OCI-LY1 (cell line): ENCODE measurements at regions not wholly inside any gene's neighbourhood (a gene's known extent, or its start where the extent isn't known, plus 50 kb on each side); places are given as distances from the start of the nearest gene placed in this dataset.

Source experiments
- H2AFZ ChIP-seq: fragments of 200-600 bp; sonication (generic), shearing (Covaris generic); 2 replicates; pipeline ENCODE4 v1.6.0; 2014; ENCODE audit warnings: antibody characterized with exemption, mild to moderate bottlenecking, low read length
- H3F3A ChIP-seq: fragments of 200-600 bp; sonication (generic), shearing (Covaris generic); 2 replicates; pipeline ENCODE4 v1.6.0; 2014; ENCODE audit warnings: mild to moderate bottlenecking, antibody characterized with exemption, low read length, moderate library complexity; ENCODE audit not compliant: insufficient read depth
- H3K27ac ChIP-seq: fragments of 200-600 bp; sonication (generic); 2 replicates; pipeline ENCODE4 v1.5.1; 2014; ENCODE audit warnings: low read length, mixed run types, mild to moderate bottlenecking, low read depth; ENCODE audit not compliant: poor library complexity, severe bottlenecking
- H3K27me3 ChIP-seq: fragments of 200-600 bp; sonication (generic); 2 replicates; pipeline ENCODE4 v1.6.0; 2014; ENCODE audit warnings: antibody characterized with exemption, mild to moderate bottlenecking, low read length, moderate library complexity; ENCODE audit not compliant: insufficient read depth
- H3K36me3 ChIP-seq: fragments of 200-600 bp; sonication (generic); 2 replicates; pipeline ENCODE4 v1.6.1; 2014; ENCODE audit warnings: mild to moderate bottlenecking, antibody characterized with exemption, low read length, moderate library complexity, mixed read lengths; ENCODE audit not compliant: insufficient read depth
- H3K4me1 ChIP-seq: fragments of 200-600 bp; sonication (generic); 2 replicates; pipeline ENCODE4 v1.5.1; 2014; ENCODE audit warnings: mild to moderate bottlenecking, low read length, moderate library complexity; ENCODE audit not compliant: insufficient read depth, severe bottlenecking
- H3K4me2 ChIP-seq: fragments of 200-600 bp; sonication (generic), shearing (Covaris generic); 2 replicates; pipeline ENCODE4 v1.6.1; 2014; ENCODE audit warnings: low read length
- H3K4me3 ChIP-seq: fragments of 200-600 bp; sonication (generic); 2 replicates; pipeline ENCODE4 v1.5.1; 2014; ENCODE audit warnings: low read length, low read depth, mild to moderate bottlenecking, mixed read lengths; ENCODE audit not compliant: poor library complexity, severe bottlenecking
- H3K79me2 ChIP-seq: fragments of 200-600 bp; shearing (Covaris generic); 2 replicates; pipeline ENCODE4 v1.6.1; 2016; ENCODE audit warnings: mixed run types, low read length, mixed read lengths; ENCODE audit not compliant: insufficient read depth
- H3K9ac ChIP-seq: fragments of 200-600 bp; sonication (generic), shearing (Covaris generic); 2 replicates; pipeline ENCODE4 v1.6.1; 2014; ENCODE audit warnings: mild to moderate bottlenecking, low read length, mixed read lengths
- H3K9me2 ChIP-seq: fragments of 200-600 bp; sonication (generic), shearing (Covaris generic); 2 replicates; pipeline ENCODE4 v1.6.1; 2014; ENCODE audit warnings: low read depth, mild to moderate bottlenecking, low read length, mixed read lengths
- H3K9me3 ChIP-seq: fragments of 200-600 bp; shearing (Covaris generic); 2 replicates; pipeline ENCODE4 v1.6.1; 2014; ENCODE audit warnings: low read length, mixed read lengths
- H4K20me1 ChIP-seq: fragments of 200-600 bp; sonication (generic), shearing (Covaris generic); 2 replicates; pipeline ENCODE4 v1.6.0; 2016; ENCODE audit warnings: mild to moderate bottlenecking, low read length; ENCODE audit not compliant: insufficient read depth
- CTCF ChIP-seq: fragments of 200-600 bp; sonication (generic), shearing (Covaris generic); IDR thresholded peaks from 2 replicates; pipeline ENCODE4 v1.5.1; 2017; ENCODE audit warnings: mild to moderate bottlenecking, antibody characterized with exemption, low read length, moderate library complexity, mixed read lengths
- EZH2 ChIP-seq: fragments of 200-600 bp; sonication (generic), shearing (Covaris generic); IDR thresholded peaks from 2 replicates; pipeline ENCODE4 v1.8.0; 2017; ENCODE audit warnings: borderline replicate concordance, mixed run types, mild to moderate bottlenecking, antibody characterized with exemption, low read length, moderate library complexity, mixed read lengths

GRCh38 chr12:25744313-25744712 is 191.2 kb upstream of the LMNTD1 start:
- Histone ChIP-seq H3K9ac (no peak overlapping the region), H2AFZ (no peak overlapping the region), H3K27ac (no peak overlapping the region), H3F3A (no peaks in the 10 kb centered on the region), H3K9me3 (no peaks in the 10 kb centered on the region), H3K79me2 (no peaks in the 10 kb centered on the region), H3K27me3 (no peaks in the 10 kb centered on the region), H3K36me3 (no peaks in the 10 kb centered on the region), H3K4me3 (no peak overlapping the region), H4K20me1 (no peaks in the 10 kb centered on the region), H3K4me1 (no peaks in the 10 kb centered on the region), H3K9me2 (no peaks in the 10 kb centered on the region), H3K4me2 (no peak overlapping the region)
- TF ChIP-seq EZH2 = no peak
- no peak for TF ChIP-seq CTCF

GRCh38 chr12:25745281-25745680 is 192.2 kb upstream of the LMNTD1 start:
- Histone ChIP-seq H4K20me1 (no peaks in the 10 kb centered on the region), H3K9me3 (no peaks in the 10 kb centered on the region), H3K36me3 (no peaks in the 10 kb centered on the region), H3K4me3 (no peak overlapping the region), H3K27me3 (no peaks in the 10 kb centered on the region), H3K4me1 (no peaks in the 10 kb centered on the region), H3K27ac (no peak overlapping the region), H3K4me2 (no peak overlapping the region), H2AFZ (no peak overlapping the region), H3K9me2 (no peaks in the 10 kb centered on the region), H3F3A (no peaks in the 10 kb centered on the region), H3K9ac (no peak overlapping the region), H3K79me2 (no peaks in the 10 kb centered on the region)
- no peak for TF ChIP-seq EZH2
- TF ChIP-seq CTCF = no peak

GRCh38 chr12:25746131-25746530 is 193.0 kb upstream of the LMNTD1 start:
- Histone ChIP-seq H3K4me3 (no peak overlapping the region), H3K27ac (no peak overlapping the region), H2AFZ (no peak overlapping the region), H3K9me3 (no peaks in the 10 kb centered on the region), H3K9me2 (no peaks in the 10 kb centered on the region), H3F3A (no peaks in the 10 kb centered on the region), H3K9ac (no peak overlapping the region), H3K79me2 (no peaks in the 10 kb centered on the region), H3K4me1 (no peaks in the 10 kb centered on the region), H3K27me3 (no peaks in the 10 kb centered on the region), H3K4me2 (no peak overlapping the region), H4K20me1 (no peaks in the 10 kb centered on the region), H3K36me3 (no peaks in the 10 kb centered on the region)
- no peak for TF ChIP-seq EZH2
- TF ChIP-seq CTCF = no peak
